HCT116 (cell line): ENCODE measurements at regions not wholly inside any gene's neighbourhood (a gene's known extent, or its start where the extent isn't known, plus 50 kb on each side); places are given as distances from the start of the nearest gene placed in this dataset.
"Not testable (repeated sequence)": the region's sequence is repeated elsewhere in the genome, so short reads cannot be mapped to it uniquely, and the experiment has no call there.

Source experiments
- ATAC-seq: fragments of 200-7000 bp; cut with Tn5 transposase; 2 replicates; pipeline ENCODE4 v1.9.1; 2020; ENCODE audit warnings: mild to moderate bottlenecking, moderate library complexity
- BruUV-seq: library from RNA; stranded (reverse); fragments of 400-500 nt; replicated peaks from 2 replicates; lab custom pipeline; 2021; lab: Mats Ljungman, UMichigan
- CTCF ChIA-PET: fragments of 300-600 bp; sonication (Branson Sonifier 250); formaldehyde crosslinking; loops from one replicate; lab custom pipeline; 2021; ENCODE audit warnings: antibody characterized with exemption; lab: Charles Lee
- POLR2A ChIA-PET: fragments of 300-600, 350-600 bp; sonication (Branson Sonifier 250); formaldehyde crosslinking; loops from one replicate; lab custom pipeline; 2021; ENCODE audit warnings: antibody characterized with exemption; lab: Charles Lee
- RAD21 ChIA-PET, 2 experiments: fragments of 300-600 bp; sonication (Branson Sonifier 250); formaldehyde crosslinking; loops; one replicate each; lab custom pipeline; 2023; ENCODE audit warnings: low total read pairs in 2 of 2; ENCODE audit not compliant: uncharacterized antibody in 2 of 2, unreplicated experiment in 2 of 2, low non-redundant PET in 1 of 2; lab: Charles Lee
- DNase-seq: peaks from one replicate; pipeline ENCODE4 v3.0.0-alpha.2; 2010; ENCODE audit warnings: low read depth, low spot score
- H2AFZ ChIP-seq: fragments of 200-600 bp; shearing (Covaris generic), sonication (generic); 2 replicates; pipeline ENCODE4 v1.6.1; 2017; ENCODE audit warnings: low read depth, mixed run types, mixed read lengths, antibody characterized with exemption, low read length; ENCODE audit not compliant: poor library complexity, severe bottlenecking
- H3K27ac ChIP-seq: 2 replicates; pipeline ENCODE4 v1.5.1; 2012; ENCODE audit warnings: low read depth, low read length
- H3K27me3 ChIP-seq: fragments of 200-600 bp; sonication (generic); 2 replicates; pipeline ENCODE4 v1.6.1; 2016; ENCODE audit warnings: mixed run types, low read length, mixed read lengths; ENCODE audit not compliant: insufficient read depth
- H3K36me3 ChIP-seq, 2 experiments: fragments of 200-500 bp in 1 of 2; fragments of 200-600 bp in 1 of 2; sonication (Bioruptor generic) in 1 of 2; sonication (generic) in 1 of 2; 2 replicates each; pipeline versions ENCODE4 v1.5.1 to v1.6.1; 2014 to 2016; ENCODE audit warnings: low read length in 2 of 2, inconsistent platforms in 1 of 2, mixed read lengths in 1 of 2, mixed run types in 1 of 2; ENCODE audit not compliant: insufficient read depth in 2 of 2, control insufficient read depth in 1 of 2
- H3K4me1 ChIP-seq, 2 experiments: fragments of 200-600 bp in 1 of 2; sonication (generic) in 1 of 2; 2 replicates each; pipeline versions ENCODE4 v1.5.1 to v1.6.1; 2012 to 2017; ENCODE audit warnings: low read length in 2 of 2, inconsistent platforms in 1 of 2, mild to moderate bottlenecking in 1 of 2, mixed read lengths in 1 of 2, mixed run types in 1 of 2, moderate library complexity in 1 of 2; ENCODE audit not compliant: insufficient read depth in 2 of 2, control insufficient read depth in 1 of 2
- H3K4me2 ChIP-seq: fragments of 200-600 bp; sonication (generic); 2 replicates; pipeline ENCODE4 v1.6.1; 2017; ENCODE audit warnings: mixed run types, low read length, mixed read lengths
- H3K4me3 ChIP-seq, 2 experiments: fragments of 200-600 bp in 1 of 2; sonication (generic) in 1 of 2; replicated peaks in 1 of 2; 2 replicates each; pipeline ENCODE4 v1.5.1; 2011 to 2016; ENCODE audit warnings: low read length in 2 of 2, control low read depth in 1 of 2, low read depth in 1 of 2, mild to moderate bottlenecking in 1 of 2, mixed read lengths in 1 of 2, mixed run types in 1 of 2
- H3K79me2 ChIP-seq: fragments of 200-600 bp; sonication (generic); 2 replicates; pipeline ENCODE4 v1.6.1; 2017; ENCODE audit warnings: mild to moderate bottlenecking, mixed run types, low read length, moderate library complexity, mixed read lengths; ENCODE audit not compliant: insufficient read depth
- H3K9ac ChIP-seq: fragments of 200-600 bp; sonication (generic); 2 replicates; pipeline ENCODE4 v1.6.1; 2016; ENCODE audit warnings: low read length, mixed read lengths
- H3K9me2 ChIP-seq: fragments of 200-600 bp; sonication (generic), shearing (Covaris generic); 2 replicates; pipeline ENCODE4 v1.6.1; 2017; ENCODE audit warnings: mixed run types, mild to moderate bottlenecking, moderate library complexity; ENCODE audit not compliant: insufficient read depth
- H3K9me3 ChIP-seq, 2 experiments: fragments of 200-500 bp in 1 of 2; fragments of 200-600 bp in 1 of 2; sonication (Bioruptor generic) in 1 of 2; sonication (generic) in 1 of 2; 2 replicates each; pipeline ENCODE4 v1.6.1; 2014 to 2017; ENCODE audit warnings: low read length in 2 of 2, mixed read lengths in 2 of 2, inconsistent platforms in 1 of 2, low read depth in 1 of 2, mild to moderate bottlenecking in 1 of 2, mixed run types in 1 of 2, moderate library complexity in 1 of 2; ENCODE audit not compliant: control insufficient read depth in 1 of 2, insufficient read depth in 1 of 2
- H4K20me1 ChIP-seq: fragments of 200-600 bp; sonication (generic), shearing (Covaris generic); 2 replicates; pipeline ENCODE4 v1.6.1; 2017; ENCODE audit warnings: mixed run types, mild to moderate bottlenecking, moderate library complexity; ENCODE audit not compliant: insufficient read depth
- ATF3 ChIP-seq: IDR thresholded peaks from 2 replicates; pipeline ENCODE4 v1.6.1; 2012
- CTCF ChIP-seq, 3 experiments: fragments of 200-600 bp in 1 of 3; sonication (generic) in 1 of 3; IDR thresholded peaks in 2 of 3; conservative IDR thresholded peaks in 1 of 3; 2 replicates each; pipeline ENCODE4 v1.5.1; 2012 to 2017; ENCODE audit warnings: low read depth in 2 of 3, low read length in 2 of 3, antibody characterized with exemption in 1 of 3, borderline replicate concordance in 1 of 3, control low read depth in 1 of 3, mild to moderate bottlenecking in 1 of 3, mixed read lengths in 1 of 3, mixed run types in 1 of 3, moderate library complexity in 1 of 3; ENCODE audit not compliant: insufficient read depth in 1 of 3
- EGR1 ChIP-seq: IDR thresholded peaks from 2 replicates; pipeline ENCODE4 v1.6.1; 2012; ENCODE audit warnings: low read depth
- ELF1 ChIP-seq: IDR thresholded peaks from 2 replicates; pipeline ENCODE4 v1.6.1; 2012; ENCODE audit warnings: low read depth, borderline replicate concordance
- EZH2 ChIP-seq: fragments of 200-600 bp; sonication (generic); IDR thresholded peaks from 2 replicates; pipeline ENCODE4 v1.6.1; 2017; ENCODE audit warnings: antibody characterized with exemption, mixed run types
- JUND ChIP-seq: IDR thresholded peaks from 2 replicates; pipeline ENCODE4 v1.6.1; 2012
- MAX ChIP-seq: IDR thresholded peaks from 2 replicates; pipeline ENCODE4 v1.6.1; 2012
- RAD21 ChIP-seq: IDR thresholded peaks from 2 replicates; pipeline ENCODE4 v1.6.1; 2012; ENCODE audit warnings: low read depth, mild to moderate bottlenecking
- SRF ChIP-seq: IDR thresholded peaks from 2 replicates; pipeline ENCODE4 v1.6.1; 2012; ENCODE audit warnings: low read depth
- ZFX ChIP-seq: fragments of 450-650 bp; IDR thresholded peaks from 2 replicates; pipeline ENCODE4 v1.6.1; 2017
- ZNF274 ChIP-seq: fragments of 200-500 bp; sonication (Bioruptor generic); IDR thresholded peaks from 2 replicates; pipeline ENCODE4 v1.6.1; 2014; ENCODE audit warnings: mild to moderate bottlenecking, low read depth, low read length, inconsistent platforms
- intact Hi-C: fragments of 100-400 bp; cut with micrococcal nuclease; formaldehyde crosslinking; loops from 2 replicates; pipeline ENCODE4 v1.10.0; 2022

- no peak for TF ChIP-seq RAD21
These were observed 1532.7 kb downstream of the HACE1 start (continued) for GRCh38 chr6:103326760-103327757.

- no TSS peak for BruUV-seq
These were observed 1546.3 kb downstream of the HACE1 start for GRCh38 chr6:103313432-103313831.

GRCh38 chr6:103294376-103294775 is 1565.3 kb downstream of the HACE1 start:
- not testable (repeated sequence) for H3K36me3 ChIP-seq

More at GRCh38 chr6:103313432-103313831, 1546.3 kb downstream of the HACE1 start:
- Histone ChIP-seq H3K9me3 (no peaks in the 10 kb centered on the region), H3K27me3 (no peaks in the 10 kb centered on the region), H3K9ac (no peak overlapping the region), H3K27ac (no peak overlapping the region)
- no peak for TF ChIP-seq SRF
- TF ChIP-seq ZFX: no peak
- TF ChIP-seq EZH2: no peak
- no peak for TF ChIP-seq ZNF274
- TF ChIP-seq ATF3: no peak
- TF ChIP-seq EGR1: no peak
- no peak for TF ChIP-seq JUND
- no peak for TF ChIP-seq CTCF (IDR thresholded peaks at IDR 0.05 in 2 of 3, conservative IDR thresholded peaks at IDR 0.05 in 1 of 3; ENCODE audit: borderline replicate concordance in 1 of 3, insufficient read depth in 1 of 3, low read depth in 2 of 3, low read length in 2 of 3)
- TF ChIP-seq ELF1: no peak
- no peak for TF ChIP-seq MAX
- TF ChIP-seq, all 23 proteins: peak for 0
- RAD21 ChIA-PET: no interaction called here
- Histone ChIP-seq H4K20me1 (no peaks in the 10 kb centered on the region), H3K79me2 (no peaks in the 10 kb centered on the region), H3K4me2 (no peak overlapping the region), H3K4me1 (no peaks in the 10 kb centered on the region), H2AFZ (no peak overlapping the region), H3K36me3 (no peaks in the 10 kb centered on the region), H3K9me2 (no peaks in the 10 kb centered on the region), H3K4me3 (no peak overlapping the region)
- CTCF ChIA-PET: no interaction called here
- DNase-seq: no peak
- ATAC-seq: no peak
- POLR2A ChIA-PET: no interaction called here
- intact Hi-C loops: no loop called here

More at GRCh38 chr6:103294376-103294775, 1565.3 kb downstream of the HACE1 start:
- H3K4me1 ChIP-seq, intact Hi-C loops, H3K9me3 ChIP-seq, H3K4me2 ChIP-seq, H3K79me2 ChIP-seq, DNase-seq, H3K27ac ChIP-seq, CTCF ChIA-PET, BruUV-seq, H4K20me1 ChIP-seq, H2AFZ ChIP-seq, H3K9me2 ChIP-seq, H3K4me3 ChIP-seq, ATAC-seq, H3K27me3 ChIP-seq, POLR2A ChIA-PET, H3K9ac ChIP-seq, RAD21 ChIA-PET: not testable (repeated sequence)
